ENCODE measurements at regions not wholly inside any gene's neighbourhood (a gene's known extent, or its start where the extent isn't known, plus 50 kb on each side); places are given as distances from the start of the nearest gene placed in this dataset.

DNA sequence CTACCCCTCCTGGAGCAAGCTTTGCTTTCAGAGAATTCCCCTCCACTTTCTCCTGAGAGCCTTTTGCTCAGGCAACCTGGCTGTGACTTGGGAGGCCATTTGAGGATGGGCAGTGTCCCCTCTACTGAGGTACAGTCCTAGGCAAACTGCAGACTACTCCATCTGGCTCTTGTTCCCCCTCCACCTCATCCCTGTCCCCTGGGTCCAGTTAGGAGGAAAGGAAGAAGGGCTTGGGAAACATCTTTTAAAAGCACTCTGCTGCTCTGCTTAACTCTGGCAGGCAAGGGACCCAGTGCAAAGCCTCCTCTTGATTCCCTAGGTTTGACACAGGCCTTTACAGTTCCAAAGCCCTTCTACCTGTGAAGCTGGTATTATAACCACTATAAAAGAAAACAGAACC is 108.2 kb downstream of the NAV1 start:
- H2AFZ ChIP-seq (ENCODE audit: control insufficient read depth, low read depth, low read length) = no peak overlapping the region
- no peaks in the 10 kb centered on the region for H3K4me1 ChIP-seq (ENCODE audit: control insufficient read depth, insufficient read depth, low read length)
- ChIA-PET POLR2A (no interaction called here), CTCF (no interaction called here), SMC1A (ENCODE audit: uncharacterized antibody, unreplicated experiment) (interaction anchor here (0.7 kb wide), 1 partner anchor 12 kb away, joined by 3 read pairs; no protein-coding TSS in a partner anchor), RAD21 (ENCODE audit: unreplicated experiment) (no interaction called here)
- no peaks in the 10 kb centered on the region for H4K20me1 ChIP-seq (ENCODE audit: control insufficient read depth, insufficient read depth)
- no peak for ATAC-seq
- intact Hi-C loops (cut with micrococcal nuclease; ENCODE audit: unreplicated experiment) (no loop called here), in situ Hi-C loops (cut with MboI) (no loop called here)
- H3K27ac ChIP-seq (ENCODE audit: control insufficient read depth, insufficient read depth) = no peak overlapping the region
- H3K9me3 ChIP-seq (replicated peaks; ENCODE audit: control insufficient read depth, insufficient read depth, low read length) = no peaks in the 10 kb centered on the region
- H3K9ac ChIP-seq (ENCODE audit: control insufficient read depth, insufficient read depth, low read length) = no peak overlapping the region
- no peak for DNase-seq (ENCODE audit: low read depth, low spot score)
- H3K4me2 ChIP-seq (ENCODE audit: control insufficient read depth, insufficient read depth) = no peak overlapping the region
- H3K4me3 ChIP-seq = no peak overlapping the region
- H3K79me2 ChIP-seq (ENCODE audit: control insufficient read depth, insufficient read depth, low read length) = no peaks in the 10 kb centered on the region
- no TSS peak for BruUV-seq (replicated peaks)
- H3K36me3 ChIP-seq (ENCODE audit: control insufficient read depth in 2 of 2, insufficient read depth in 2 of 2, low read length in 1 of 2) = no peaks in the 10 kb centered on the region
- H3K27me3 ChIP-seq (replicated peaks in 1 of 2; ENCODE audit: control insufficient read depth in 2 of 2, insufficient read depth in 2 of 2, low read length in 1 of 2) = peaks cover 4 to 15% of the 10 kb centered on the region in 2 experiments; a peak in 3 of 4 replicates
- TF ChIP-seq CEBPB (IDR thresholded peaks at IDR 0.05; ENCODE audit: borderline replicate concordance in 1 of 2, low read depth in 2 of 2, low read length in 2 of 2) = no peak
- no peak for TF ChIP-seq CHD1 (IDR thresholded peaks at IDR 0.05; ENCODE audit: low read depth, low read length)
- TF ChIP-seq, protein P1, sequence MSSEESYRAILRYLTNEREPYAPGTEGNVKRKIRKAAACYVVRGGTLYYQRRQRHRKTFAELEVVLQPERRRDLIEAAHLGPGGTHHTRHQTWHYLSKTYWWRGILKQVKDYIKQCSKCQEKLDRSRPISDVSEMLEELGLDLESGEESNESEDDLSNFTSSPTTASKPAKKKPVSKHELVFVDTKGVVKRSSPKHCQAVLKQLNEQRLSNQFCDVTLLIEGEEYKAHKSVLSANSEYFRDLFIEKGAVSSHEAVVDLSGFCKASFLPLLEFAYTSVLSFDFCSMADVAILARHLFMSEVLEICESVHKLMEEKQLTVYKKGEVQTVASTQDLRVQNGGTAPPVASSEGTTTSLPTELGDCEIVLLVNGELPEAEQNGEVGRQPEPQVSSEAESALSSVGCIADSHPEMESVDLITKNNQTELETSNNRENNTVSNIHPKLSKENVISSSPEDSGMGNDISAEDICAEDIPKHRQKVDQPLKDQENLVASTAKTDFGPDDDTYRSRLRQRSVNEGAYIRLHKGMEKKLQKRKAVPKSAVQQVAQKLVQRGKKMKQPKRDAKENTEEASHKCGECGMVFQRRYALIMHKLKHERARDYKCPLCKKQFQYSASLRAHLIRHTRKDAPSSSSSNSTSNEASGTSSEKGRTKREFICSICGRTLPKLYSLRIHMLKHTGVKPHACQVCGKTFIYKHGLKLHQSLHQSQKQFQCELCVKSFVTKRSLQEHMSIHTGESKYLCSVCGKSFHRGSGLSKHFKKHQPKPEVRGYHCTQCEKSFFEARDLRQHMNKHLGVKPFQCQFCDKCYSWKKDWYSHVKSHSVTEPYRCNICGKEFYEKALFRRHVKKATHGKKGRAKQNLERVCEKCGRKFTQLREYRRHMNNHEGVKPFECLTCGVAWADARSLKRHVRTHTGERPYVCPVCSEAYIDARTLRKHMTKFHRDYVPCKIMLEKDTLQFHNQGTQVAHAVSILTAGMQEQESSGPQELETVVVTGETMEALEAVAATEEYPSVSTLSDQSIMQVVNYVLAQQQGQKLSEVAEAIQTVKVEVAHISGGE (CRISPR knock-in tag; IDR thresholded peaks at IDR 0.05) = no peak
- TF ChIP-seq, protein P2, sequence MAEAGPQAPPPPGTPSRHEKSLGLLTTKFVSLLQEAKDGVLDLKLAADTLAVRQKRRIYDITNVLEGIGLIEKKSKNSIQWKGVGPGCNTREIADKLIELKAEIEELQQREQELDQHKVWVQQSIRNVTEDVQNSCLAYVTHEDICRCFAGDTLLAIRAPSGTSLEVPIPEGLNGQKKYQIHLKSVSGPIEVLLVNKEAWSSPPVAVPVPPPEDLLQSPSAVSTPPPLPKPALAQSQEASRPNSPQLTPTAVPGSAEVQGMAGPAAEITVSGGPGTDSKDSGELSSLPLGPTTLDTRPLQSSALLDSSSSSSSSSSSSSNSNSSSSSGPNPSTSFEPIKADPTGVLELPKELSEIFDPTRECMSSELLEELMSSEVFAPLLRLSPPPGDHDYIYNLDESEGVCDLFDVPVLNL (IDR thresholded peaks at IDR 0.05; ENCODE audit: low read depth, low read length) = no peak
- FAIRE-seq = no peak

Data from GM12878 (cell line).